CD4-positive, CD25-positive, alpha-beta regulatory T cell (primary cell): ENCODE measurements at regions not wholly inside any gene's neighbourhood (a gene's known extent, or its start where the extent isn't known, plus 50 kb on each side); places are given as distances from the start of the nearest gene placed in this dataset.

ENCODE experiments used
- ATAC-seq, 2 donors: fragments of 150-1000 bp; cut with Tn5 transposase; one replicate each; pipeline ENCODE4 v1.10.0; 2021; ENCODE audit warnings: low read depth in 2 of 2, moderate number of reproducible peaks in 2 of 2, moderate library complexity in 1 of 2
- DNase-seq, 3 donors: peaks; one replicate each; pipeline versions ENCODE4 v3.0.0 to v3.0.0-alpha.2; 2012 to 2022; ENCODE audit warnings: mixed read lengths in 1 of 3
- H3K27ac ChIP-seq: one replicate; pipeline ENCODE4 v1.7.0; 2013; ENCODE audit warnings: mild to moderate bottlenecking, low read length; ENCODE audit not compliant: insufficient read depth, poor library complexity, severe bottlenecking
- H3K27me3 ChIP-seq: one replicate; pipeline ENCODE4 v1.7.0; 2013; ENCODE audit warnings: low read length; ENCODE audit not compliant: control insufficient read depth, insufficient read depth
- H3K36me3 ChIP-seq: one replicate; pipeline ENCODE4 v1.7.0; 2013; ENCODE audit warnings: mild to moderate bottlenecking, low read length, moderate library complexity; ENCODE audit not compliant: control insufficient read depth, insufficient read depth
- H3K4me1 ChIP-seq: 2 replicates; pipeline ENCODE4 v1.7.0; 2013; ENCODE audit warnings: mild to moderate bottlenecking, low read length; ENCODE audit not compliant: insufficient read depth, control insufficient read depth, poor library complexity, severe bottlenecking
- H3K4me3 ChIP-seq: one replicate; pipeline ENCODE4 v1.7.0; 2013; ENCODE audit warnings: low read depth, mild to moderate bottlenecking, low read length, moderate library complexity
- H3K9me3 ChIP-seq, 2 experiments: 1 replicate in 1 of 2; 2 replicates in 1 of 2; pipeline ENCODE4 v1.7.0; 2013; ENCODE audit warnings: low read length in 2 of 2, mild to moderate bottlenecking in 1 of 2, moderate library complexity in 1 of 2; ENCODE audit not compliant: control insufficient read depth in 2 of 2
- H3K27ac Mint-ChIP-seq, 3 donors: one replicate each; pipeline ENCODE4 v1.8.0; 2020 to 2022; ENCODE audit warnings: mild to moderate bottlenecking in 3 of 3, mixed read lengths in 3 of 3, moderate library complexity in 2 of 3
- H3K27me3 Mint-ChIP-seq: one replicate; pipeline ENCODE4 v1.8.0; 2022; ENCODE audit warnings: mild to moderate bottlenecking, mixed read lengths
- H3K36me3 Mint-ChIP-seq: one replicate; pipeline ENCODE4 v1.8.0; 2020; ENCODE audit warnings: mixed read lengths
- H3K4me1 Mint-ChIP-seq, 4 donors: one replicate each; pipeline ENCODE4 v1.8.0; 2020 to 2022; ENCODE audit warnings: mixed read lengths in 4 of 4, mild to moderate bottlenecking in 1 of 4
- H3K4me3 Mint-ChIP-seq, 4 donors: one replicate each; pipeline ENCODE4 v1.8.0; 2020 to 2022; ENCODE audit warnings: mild to moderate bottlenecking in 4 of 4, mixed read lengths in 4 of 4, moderate library complexity in 3 of 4
- H3K9me3 Mint-ChIP-seq, 7 donors: one replicate each; pipeline ENCODE4 v1.8.0; 2020 to 2022; ENCODE audit warnings: mixed read lengths in 7 of 7, mild to moderate bottlenecking in 3 of 7, moderate library complexity in 2 of 7

- H3K27ac Mint-ChIP-seq = no peak overlapping the region
- no peaks in the 10 kb centered on the region for H3K36me3 Mint-ChIP-seq
- no peak overlapping the region for H3K4me3 Mint-ChIP-seq
- no peaks in the 10 kb centered on the region for H3K4me1 Mint-ChIP-seq
- Histone ChIP-seq H3K36me3 (no peaks in the 10 kb centered on the region), H3K4me1 (no peaks in the 10 kb centered on the region), H3K27me3 (no peaks in the 10 kb centered on the region), H3K4me3 (no peak overlapping the region), H3K27ac (no peak overlapping the region), H3K9me3 (no peaks in the 10 kb centered on the region)
- peaks cover 0 to 5% (median 0%) of the 10 kb centered on the region in 7 donors for H3K9me3 Mint-ChIP-seq
- H3K27me3 Mint-ChIP-seq = peaks cover 5% of the 10 kb centered on the region
- DNase-seq (no peak), ATAC-seq (no peak)
Measured at GRCh38 chr18:54740136-54740846, 88.0 kb upstream of the RAB27B start.

GRCh38 chr18:54742120-54742519 is 86.2 kb upstream of the RAB27B start:
- peaks cover 5% of the 10 kb centered on the region for H3K27me3 Mint-ChIP-seq
- H3K36me3 ChIP-seq = no peaks in the 10 kb centered on the region
- DNase-seq (no peak), ATAC-seq (no peak)
- no peak overlapping the region for H3K4me3 ChIP-seq
- H3K27me3 ChIP-seq = no peaks in the 10 kb centered on the region
- no peak overlapping the region for H3K27ac Mint-ChIP-seq
- no peak overlapping the region for H3K4me3 Mint-ChIP-seq
- H3K27ac ChIP-seq = no peak overlapping the region
- H3K4me1 ChIP-seq = no peaks in the 10 kb centered on the region
- no peaks in the 10 kb centered on the region for H3K36me3 Mint-ChIP-seq
- H3K4me1 Mint-ChIP-seq = no peaks in the 10 kb centered on the region
- no peaks in the 10 kb centered on the region for H3K9me3 ChIP-seq
- peaks cover 0 to 5% (median 0%) of the 10 kb centered on the region in 7 donors for H3K9me3 Mint-ChIP-seq

GRCh38 chr18:54742659-54743604 is 85.3 kb upstream of the RAB27B start:
- H3K4me1 Mint-ChIP-seq = no peaks in the 10 kb centered on the region
- Histone ChIP-seq H3K27me3 (no peaks in the 10 kb centered on the region), H3K27ac (no peak overlapping the region), H3K9me3 (no peaks in the 10 kb centered on the region), H3K4me1 (no peaks in the 10 kb centered on the region), H3K4me3 (no peak overlapping the region), H3K36me3 (no peaks in the 10 kb centered on the region)
- H3K4me3 Mint-ChIP-seq = no peak overlapping the region
- H3K36me3 Mint-ChIP-seq = no peaks in the 10 kb centered on the region
- no peak overlapping the region for H3K27ac Mint-ChIP-seq
- peaks cover 0 to 5% (median 0%) of the 10 kb centered on the region in 7 donors for H3K9me3 Mint-ChIP-seq
- DNase-seq (no peak), ATAC-seq (no peak)
- peaks cover 5% of the 10 kb centered on the region for H3K27me3 Mint-ChIP-seq

GRCh38 chr18:54743605-54743995 is 84.7 kb upstream of the RAB27B start:
- no peak overlapping the region for H3K27ac ChIP-seq
- no peaks in the 10 kb centered on the region for H3K4me1 Mint-ChIP-seq
- H3K36me3 Mint-ChIP-seq = no peaks in the 10 kb centered on the region
- DNase-seq (no peak), ATAC-seq (no peak)
- no peaks in the 10 kb centered on the region for H3K9me3 ChIP-seq
- no peaks in the 10 kb centered on the region for H3K27me3 ChIP-seq
- no peak overlapping the region for H3K27ac Mint-ChIP-seq
- H3K4me1 ChIP-seq = no peaks in the 10 kb centered on the region
- H3K9me3 Mint-ChIP-seq = peaks cover 0 to 5% (median 0%) of the 10 kb centered on the region in 7 donors
- H3K4me3 Mint-ChIP-seq = no peak overlapping the region
- H3K36me3 ChIP-seq = no peaks in the 10 kb centered on the region
- H3K27me3 Mint-ChIP-seq = peaks cover 5% of the 10 kb centered on the region
- H3K4me3 ChIP-seq = no peak overlapping the region

- Mint-ChIP-seq H3K27ac (no peak overlapping the region), H3K36me3 (no peaks in the 10 kb centered on the region), H3K4me3 (no peak overlapping the region), H3K27me3 (peaks cover 5% of the 10 kb centered on the region), H3K4me1 (no peaks in the 10 kb centered on the region), H3K9me3 (peaks cover 0 to 5% (median 0%) of the 10 kb centered on the region in 7 donors)
- H3K36me3 ChIP-seq = no peaks in the 10 kb centered on the region
- H3K4me1 ChIP-seq = no peaks in the 10 kb centered on the region
- H3K27ac ChIP-seq = no peak overlapping the region
- DNase-seq (no peak), ATAC-seq (no peak)
- H3K9me3 ChIP-seq = no peaks in the 10 kb centered on the region
- H3K4me3 ChIP-seq = no peak overlapping the region
- H3K27me3 ChIP-seq = no peaks in the 10 kb centered on the region
Measured at GRCh38 chr18:54749291-54749690, 79.0 kb upstream of the RAB27B start.

- DNase-seq = no peak
Measured at GRCh38 chr18:54750350-54750749, 77.9 kb upstream of the RAB27B start.

GRCh38 chr18:54752185-54752584 is 76.1 kb upstream of the RAB27B start:
- no peak for DNase-seq
- no peaks in the 10 kb centered on the region for H3K9me3 ChIP-seq
- H3K36me3 ChIP-seq = no peaks in the 10 kb centered on the region
- Mint-ChIP-seq H3K9me3 (peaks cover 0 to 5% (median 1%) of the 10 kb centered on the region in 7 donors), H3K4me1 (no peaks in the 10 kb centered on the region), H3K4me3 (no peak overlapping the region), H3K27ac (no peak overlapping the region), H3K27me3 (no peaks in the 10 kb centered on the region), H3K36me3 (no peaks in the 10 kb centered on the region)
- no peak overlapping the region for H3K27ac ChIP-seq
- H3K27me3 ChIP-seq = no peaks in the 10 kb centered on the region
- ATAC-seq = no peak
- no peaks in the 10 kb centered on the region for H3K4me1 ChIP-seq
- no peak overlapping the region for H3K4me3 ChIP-seq

More at GRCh38 chr18:54750350-54750749, 77.9 kb upstream of the RAB27B start:
- Mint-ChIP-seq H3K4me1 (no peaks in the 10 kb centered on the region), H3K4me3 (no peak overlapping the region), H3K27me3 (peaks cover 5% of the 10 kb centered on the region), H3K27ac (no peak overlapping the region), H3K9me3 (peaks cover 0 to 5% (median 0%) of the 10 kb centered on the region in 7 donors), H3K36me3 (no peaks in the 10 kb centered on the region)
- no peaks in the 10 kb centered on the region for H3K27me3 ChIP-seq
- no peaks in the 10 kb centered on the region for H3K9me3 ChIP-seq
- H3K27ac ChIP-seq = no peak overlapping the region
- H3K4me1 ChIP-seq = no peaks in the 10 kb centered on the region
- H3K4me3 ChIP-seq = no peak overlapping the region
- H3K36me3 ChIP-seq = no peaks in the 10 kb centered on the region
- no peak for ATAC-seq
